ENCODE measurements at regions not wholly inside any gene's neighbourhood (a gene's known extent, or its start where the extent isn't known, plus 50 kb on each side); places are given as distances from the start of the nearest gene placed in this dataset.

- H3K27ac ChIP-seq = no peak overlapping the region
- DNase-seq (no peak), ATAC-seq (no peak)
- H3K9me3 ChIP-seq = no peaks in the 10 kb centered on the region
- H3K4me1 ChIP-seq = no peaks in the 10 kb centered on the region
- H3K27me3 ChIP-seq (ENCODE audit: low read depth) = no peaks in the 10 kb centered on the region
- intact Hi-C loops (cut with DNase I) = no loop called here
- H3K4me3 ChIP-seq = no peak overlapping the region
- TF ChIP-seq CTCF (IDR thresholded peaks at IDR 0.05) = no peak
- H3K36me3 ChIP-seq = no peaks in the 10 kb centered on the region
Measured at GRCh38 chr4:18626996-18627395, 605.4 kb upstream of the LCORL start.

- Histone ChIP-seq H3K9me3 (no peaks in the 10 kb centered on the region), H3K27me3 (ENCODE audit: low read depth) (no peaks in the 10 kb centered on the region), H3K4me1 (no peaks in the 10 kb centered on the region), H3K4me3 (no peak overlapping the region), H3K27ac (no peak overlapping the region), H3K36me3 (no peaks in the 10 kb centered on the region)
- ATAC-seq (no peak), DNase-seq (no peak)
- intact Hi-C loops (cut with DNase I) = no loop called here
- TF ChIP-seq CTCF (IDR thresholded peaks at IDR 0.05) = no peak
Measured at GRCh38 chr4:18626366-18626765, 604.8 kb upstream of the LCORL start.

GRCh38 chr4:18621186-18621585 lies 599.6 kb upstream of the LCORL start:
- Histone ChIP-seq H3K9me3 (no peaks in the 10 kb centered on the region), H3K36me3 (no peaks in the 10 kb centered on the region), H3K27ac (no peak overlapping the region), H3K27me3 (ENCODE audit: low read depth) (no peaks in the 10 kb centered on the region), H3K4me1 (no peaks in the 10 kb centered on the region), H3K4me3 (no peak overlapping the region)
- no peak for TF ChIP-seq CTCF (IDR thresholded peaks at IDR 0.05)
- no peak for DNase-seq
- no peak for ATAC-seq
- intact Hi-C loops (cut with DNase I) = no loop called here

GRCh38 chr4:18616720-18617119 lies 595.2 kb upstream of the LCORL start:
- intact Hi-C loops (cut with DNase I) = no loop called here
- no peaks in the 10 kb centered on the region for H3K9me3 ChIP-seq
- H3K4me3 ChIP-seq = no peak overlapping the region
- no peaks in the 10 kb centered on the region for H3K36me3 ChIP-seq
- no peaks in the 10 kb centered on the region for H3K27me3 ChIP-seq (ENCODE audit: low read depth)
- no peak overlapping the region for H3K27ac ChIP-seq
- DNase-seq (no peak), ATAC-seq (no peak)
- H3K4me1 ChIP-seq = no peaks in the 10 kb centered on the region
- TF ChIP-seq CTCF (IDR thresholded peaks at IDR 0.05) = no peak

- intact Hi-C loops (cut with DNase I) = no loop called here
- ATAC-seq (no peak), DNase-seq (no peak)
- no peak overlapping the region for H3K4me3 ChIP-seq
- no peak overlapping the region for H3K27ac ChIP-seq
- TF ChIP-seq CTCF (IDR thresholded peaks at IDR 0.05) = no peak
- no peaks in the 10 kb centered on the region for H3K27me3 ChIP-seq (ENCODE audit: low read depth)
- no peaks in the 10 kb centered on the region for H3K9me3 ChIP-seq
- no peaks in the 10 kb centered on the region for H3K36me3 ChIP-seq
- H3K4me1 ChIP-seq = no peaks in the 10 kb centered on the region
Measured at GRCh38 chr4:18611026-18611425, 589.5 kb upstream of the LCORL start.

Measured in lower lobe of right lung (tissue), 2 donors.